NOMO-1 (cell line): ENCODE measurements at regions not wholly inside any gene's neighbourhood (a gene's known extent, or its start where the extent isn't known, plus 50 kb on each side); places are given as distances from the start of the nearest gene placed in this dataset.

Source experiments
- DNase-seq, 2 experiments: peaks; one replicate each; lab custom pipeline; 2025; ENCODE audit not compliant: unreplicated experiment in 2 of 2; lab: John Stamatoyannopoulos, UW

DNA sequence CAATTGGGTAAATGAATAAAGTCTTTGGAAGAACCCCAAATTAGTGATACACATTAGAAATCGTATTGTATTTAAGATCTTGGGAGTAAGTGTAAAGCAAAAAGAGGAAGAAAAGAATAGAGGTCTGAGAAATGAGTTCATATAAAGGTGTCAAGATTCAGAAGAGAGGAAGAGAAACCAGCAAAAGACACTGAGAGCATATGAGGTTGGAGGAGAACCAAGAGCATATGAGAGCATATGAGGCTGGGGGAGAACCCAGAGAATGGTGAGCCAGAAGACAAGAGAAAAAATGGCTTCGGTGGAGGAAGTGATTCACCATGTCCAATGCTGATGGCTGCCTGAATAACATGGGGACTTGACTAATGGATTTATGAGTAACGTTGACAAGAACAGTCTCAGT, 620.1 kb upstream of the GCFC2 start:
- DNase-seq, result peak in 1 of 2 experiments; percentile 0

DNA sequence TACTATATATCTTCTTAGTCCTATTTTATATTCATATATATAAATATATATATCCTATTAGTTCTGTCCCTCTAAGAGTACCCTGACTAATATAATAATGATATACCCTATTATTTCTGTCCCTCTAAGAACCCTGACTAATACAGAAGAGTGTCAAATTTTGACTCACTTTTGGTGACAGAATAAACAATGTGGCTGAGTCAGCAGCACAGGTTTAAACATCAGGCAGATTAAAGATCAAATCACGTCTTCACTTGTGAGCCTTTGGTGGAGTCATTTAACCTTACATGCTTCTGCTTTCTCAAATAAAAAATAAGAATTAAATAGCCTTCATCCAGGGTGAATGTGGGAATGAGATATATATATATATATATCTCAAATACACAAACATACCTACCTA, 615.9 kb upstream of the GCFC2 start:
- DNase-seq, result no peak

DNA sequence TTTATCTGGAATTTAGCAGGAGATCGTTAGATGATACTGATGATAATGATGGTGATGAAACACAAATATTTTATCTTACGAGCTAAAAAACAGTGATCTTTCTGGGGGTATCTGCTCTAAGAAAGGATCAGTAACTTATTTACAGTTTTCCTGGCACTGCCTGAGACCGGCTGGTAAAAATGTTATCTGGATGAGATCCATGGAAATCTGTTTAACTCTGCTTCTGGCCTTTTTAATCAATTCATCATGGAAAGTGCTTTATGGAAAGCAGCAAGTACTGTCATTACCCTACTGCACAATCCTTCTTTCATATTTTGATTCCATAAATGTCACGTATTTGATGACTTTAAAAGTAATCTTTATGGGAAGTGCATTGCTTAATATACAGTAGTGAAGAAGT, 612.7 kb upstream of the GCFC2 start:
- no peak for DNase-seq

DNA sequence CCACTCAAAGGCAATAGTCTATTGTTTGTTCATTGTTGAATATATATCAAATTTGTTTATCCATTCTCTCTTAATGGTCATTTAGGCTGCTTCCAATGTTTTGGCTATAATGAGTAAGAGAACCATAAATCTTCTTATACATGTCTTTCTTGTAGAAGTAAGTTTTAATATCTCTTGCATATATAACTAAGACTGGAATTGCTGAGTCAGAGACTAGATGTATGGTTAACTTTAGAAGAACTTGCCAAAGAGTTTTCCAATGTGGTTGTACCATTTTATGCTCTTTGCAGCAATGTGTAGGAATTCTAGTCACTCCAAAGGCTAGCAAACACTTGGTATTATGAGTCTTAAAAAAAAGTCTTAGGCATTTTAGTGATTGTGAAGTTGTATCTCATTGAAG, 610.0 kb upstream of the GCFC2 start:
- DNase-seq, result no peak

DNA sequence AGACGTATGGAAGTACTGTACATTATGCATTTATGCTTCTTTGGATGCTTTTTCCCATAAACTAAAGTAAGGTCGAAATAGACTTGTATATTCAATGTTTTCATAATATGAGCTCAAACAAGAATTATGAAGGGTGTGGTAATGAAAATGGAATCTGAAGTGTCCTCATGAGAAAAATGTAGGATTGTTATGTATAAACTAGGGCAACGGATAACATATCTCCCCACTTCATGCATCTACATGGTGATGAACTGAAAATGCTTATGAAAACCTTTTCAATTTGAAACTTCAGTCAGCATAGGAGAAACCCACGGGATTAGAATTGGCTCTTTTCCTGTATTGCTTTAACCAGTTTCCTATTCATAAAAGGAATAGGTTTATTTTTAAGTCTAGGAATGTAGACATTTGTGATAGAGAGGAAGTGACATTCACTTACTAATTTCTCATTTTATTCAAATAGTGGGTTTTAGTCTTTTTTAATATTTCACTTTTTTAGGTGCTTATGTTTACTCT, 608.2 kb upstream of the GCFC2 start:
- DNase-seq, result no peak

DNA sequence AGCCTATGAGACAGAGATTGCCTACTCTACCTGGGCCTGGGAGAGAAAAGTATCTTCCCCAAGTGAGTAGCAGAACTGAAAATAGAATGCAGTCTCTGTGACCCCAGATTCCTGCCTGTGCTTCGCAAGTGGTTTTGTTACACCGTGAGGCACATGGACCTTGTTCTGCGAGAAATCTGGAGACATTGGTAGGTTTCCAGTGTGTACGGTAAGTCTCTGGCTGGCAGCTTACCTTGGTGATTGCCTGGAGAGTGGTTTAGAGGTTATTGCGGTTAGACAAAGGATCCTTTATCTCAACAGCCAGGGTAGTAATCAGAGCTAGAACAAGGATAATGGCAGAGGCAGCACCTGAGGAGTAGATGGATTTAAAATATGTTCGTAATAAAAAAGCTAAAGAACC, 606.0 kb upstream of the GCFC2 start:
- no peak for DNase-seq

DNA sequence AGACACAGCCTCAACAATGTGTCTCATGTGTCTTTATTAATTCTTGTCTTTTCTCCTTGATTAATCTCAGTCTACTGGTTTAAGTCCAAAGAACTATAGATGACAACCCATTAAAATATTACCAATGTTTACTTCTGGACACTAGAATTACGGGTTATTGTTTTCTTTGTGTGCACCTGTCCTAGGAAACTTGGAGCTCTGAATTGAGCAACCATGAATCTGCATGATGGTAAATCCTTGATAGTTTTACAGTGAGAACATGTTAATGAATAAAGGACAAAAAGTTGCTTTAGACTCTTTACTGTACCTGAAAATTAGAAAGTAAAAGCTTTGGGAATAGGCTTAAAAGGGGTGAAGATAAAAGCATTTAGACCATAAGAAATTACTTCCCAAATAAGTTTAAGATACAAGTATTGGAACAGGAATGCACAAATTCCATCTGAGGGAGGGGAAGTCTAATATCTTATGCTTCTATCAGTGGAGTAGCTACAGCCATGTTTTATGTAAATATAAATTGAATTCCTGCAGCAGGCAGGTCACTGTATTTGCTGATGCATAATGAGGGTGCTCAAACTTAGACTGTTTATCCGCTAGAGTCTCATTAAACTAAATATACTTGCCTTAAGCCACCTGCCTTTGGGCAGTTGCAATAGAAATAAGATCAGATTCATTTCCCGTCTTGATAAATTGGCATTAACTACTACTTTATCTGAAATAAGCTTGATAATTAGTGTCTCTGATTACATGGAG, 603.7 kb upstream of the GCFC2 start:
- DNase-seq, result no peak

DNA sequence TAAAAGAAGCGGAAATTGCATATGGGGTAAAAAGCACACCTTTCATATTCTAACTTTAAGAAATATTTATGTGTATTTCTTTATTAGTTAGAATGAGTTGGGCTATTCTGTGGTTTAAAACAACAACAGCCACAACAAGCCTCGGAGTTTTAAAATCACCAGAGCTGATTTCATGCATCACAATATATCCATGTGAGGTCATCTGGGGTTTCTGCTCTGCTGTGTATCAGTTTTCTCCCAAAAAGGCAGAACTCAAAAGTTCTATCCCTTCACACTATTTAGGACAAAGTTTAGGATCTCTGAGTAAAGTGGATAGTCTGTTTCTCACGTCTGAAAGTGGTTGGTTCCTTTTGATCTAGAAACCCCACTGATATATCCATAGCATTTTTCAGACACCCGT, 601.5 kb upstream of the GCFC2 start:
- DNase-seq, result no peak

DNA sequence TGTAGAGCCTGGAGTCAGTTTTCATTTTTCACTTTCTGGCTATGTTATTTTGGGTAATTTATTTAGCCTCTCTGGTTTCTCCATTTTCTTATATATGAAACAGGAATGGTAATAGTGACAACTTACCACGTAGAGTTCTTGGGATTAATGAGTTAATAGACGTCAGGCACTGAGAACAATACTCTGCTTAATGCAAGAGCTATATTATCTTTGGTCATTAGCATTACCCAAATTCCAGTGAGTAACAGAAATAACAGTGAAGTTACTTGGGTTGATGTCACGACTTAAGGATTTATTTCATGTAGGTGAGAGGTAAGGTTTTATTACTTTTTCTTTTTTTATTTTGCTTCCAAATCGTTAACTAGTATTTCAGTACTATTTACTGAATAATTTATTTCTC, 601.0 kb upstream of the GCFC2 start:
- no peak for DNase-seq

DNA sequence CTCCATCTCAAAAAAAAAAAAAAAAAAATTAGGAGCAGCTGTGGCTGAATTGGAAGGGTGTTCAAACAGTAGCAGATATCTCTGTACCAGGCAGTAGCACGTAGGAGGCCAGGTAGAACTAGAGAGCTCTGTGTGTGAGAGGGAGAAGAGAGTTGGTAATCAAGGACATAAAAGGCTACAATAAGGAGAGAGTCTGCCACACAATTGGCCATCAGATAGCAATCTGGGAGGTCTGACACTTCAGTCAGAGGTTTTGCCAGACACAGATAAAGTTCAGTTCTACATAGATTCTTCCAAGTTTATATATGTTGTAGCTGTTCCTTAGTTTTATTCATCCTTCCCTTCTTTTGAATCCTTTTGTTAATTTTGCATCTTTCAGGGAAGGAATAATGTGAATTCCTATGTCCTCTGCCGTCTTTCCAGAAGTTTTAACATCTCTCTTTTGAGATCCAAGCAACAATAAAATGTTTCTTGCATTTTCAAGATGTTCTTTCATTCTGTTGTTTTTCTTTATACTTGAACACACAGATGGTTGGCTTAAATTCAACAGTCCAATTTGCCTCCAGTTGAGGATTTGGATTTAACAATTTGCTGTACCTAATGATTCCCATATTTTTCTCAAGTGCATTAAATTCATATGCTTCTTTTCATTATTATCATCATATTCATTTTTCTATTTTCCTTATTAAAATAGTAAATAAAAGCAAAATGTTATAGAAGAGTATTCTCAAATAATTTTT, 600.3 kb upstream of the GCFC2 start:
- DNase-seq, result no peak

DNA sequence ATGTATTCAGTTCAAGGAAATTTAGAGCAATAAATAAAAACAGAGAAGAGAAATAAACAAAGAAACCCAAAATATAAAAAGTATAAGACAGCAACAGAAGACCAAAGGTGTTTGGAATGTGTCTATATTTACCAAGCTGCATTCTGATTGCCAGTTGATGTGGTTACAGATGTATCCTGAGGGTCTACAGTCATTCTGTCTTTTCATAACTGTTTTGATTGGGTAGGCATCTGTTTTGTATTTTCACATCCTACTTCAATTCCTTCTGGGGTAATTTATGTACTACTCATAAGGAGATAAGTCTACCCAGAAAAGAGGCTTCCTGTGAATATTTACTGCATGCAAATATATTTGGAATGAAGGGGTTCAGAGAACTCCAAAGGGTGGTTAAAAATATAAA, 596.8 kb upstream of the GCFC2 start:
- DNase-seq, result no peak

DNA sequence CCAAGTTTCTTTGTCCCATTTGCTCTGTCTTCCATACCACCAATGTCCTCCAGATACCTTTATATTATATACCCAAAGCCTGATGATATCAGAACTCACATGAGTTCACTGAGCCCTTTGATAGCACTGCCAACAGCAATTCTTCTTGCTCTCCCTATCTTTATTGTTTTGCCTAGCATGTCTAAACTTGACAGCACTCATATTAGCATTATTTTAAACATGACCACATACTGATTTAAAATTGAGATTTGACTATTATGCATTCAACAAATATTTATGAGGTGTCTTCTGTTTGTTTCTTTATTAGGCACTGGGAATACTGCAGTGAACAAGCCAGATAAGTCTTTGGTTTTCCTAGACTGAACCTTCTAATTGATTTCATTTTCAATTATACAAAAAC, 587.3 kb upstream of the GCFC2 start:
- no peak for DNase-seq

DNA sequence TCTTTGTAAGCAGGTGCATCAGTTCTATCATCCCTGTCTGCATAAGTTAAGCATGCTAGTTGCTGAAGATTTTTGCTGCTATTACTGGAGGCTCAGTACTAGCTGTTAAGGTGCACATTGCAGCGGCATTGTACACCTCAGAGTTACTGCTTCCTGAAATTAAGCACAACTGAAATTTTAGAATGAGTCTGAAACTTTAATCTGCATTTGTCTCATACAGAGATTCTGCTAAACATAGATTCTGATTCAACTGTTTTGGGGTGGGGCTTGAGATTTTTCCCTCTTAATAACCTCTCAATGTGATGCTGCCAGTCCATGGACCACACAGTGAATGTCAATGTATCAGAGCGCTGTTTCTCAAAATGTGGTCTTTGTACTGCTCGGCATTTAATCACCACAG, 585.7 kb upstream of the GCFC2 start:
- DNase-seq, result no peak

DNA sequence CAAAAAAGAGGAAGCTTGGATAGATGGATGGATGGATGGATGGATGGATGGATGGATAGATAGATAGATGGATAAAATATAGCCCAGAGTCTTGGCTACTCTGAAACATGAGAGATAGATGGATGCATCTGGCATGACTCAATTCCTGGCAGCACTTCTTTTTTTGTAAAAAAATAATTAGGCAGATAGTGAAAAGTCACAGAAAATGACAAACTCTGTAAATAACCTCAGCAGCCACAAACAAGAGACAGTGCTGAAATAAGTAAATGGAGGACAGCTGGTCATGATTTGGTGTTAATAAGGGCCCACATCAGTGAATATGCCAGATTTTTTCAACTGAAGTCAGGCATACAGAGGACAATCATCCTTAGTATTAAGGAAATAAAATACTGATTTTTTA, 585.0 kb upstream of the GCFC2 start:
- DNase-seq, result no peak

DNA sequence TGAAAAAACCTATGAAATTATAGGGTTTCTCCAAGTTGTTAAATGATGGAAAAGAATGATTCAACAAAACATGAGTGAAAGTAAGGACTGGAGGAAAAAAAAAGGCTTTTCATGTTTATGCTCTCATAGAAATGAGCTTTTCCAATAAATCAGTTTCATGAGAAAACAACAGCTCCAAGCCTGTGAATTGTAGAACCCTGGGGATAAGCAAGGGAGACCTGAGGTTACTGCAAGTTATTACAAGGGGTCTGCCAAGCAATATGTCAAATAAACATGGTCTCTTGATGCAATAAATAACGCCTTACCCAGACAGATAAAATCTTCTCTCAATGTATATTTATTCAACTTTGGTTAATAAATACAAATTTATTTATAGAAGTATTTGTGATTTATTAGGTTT, 577.9 kb upstream of the GCFC2 start:
- no peak for DNase-seq

DNA sequence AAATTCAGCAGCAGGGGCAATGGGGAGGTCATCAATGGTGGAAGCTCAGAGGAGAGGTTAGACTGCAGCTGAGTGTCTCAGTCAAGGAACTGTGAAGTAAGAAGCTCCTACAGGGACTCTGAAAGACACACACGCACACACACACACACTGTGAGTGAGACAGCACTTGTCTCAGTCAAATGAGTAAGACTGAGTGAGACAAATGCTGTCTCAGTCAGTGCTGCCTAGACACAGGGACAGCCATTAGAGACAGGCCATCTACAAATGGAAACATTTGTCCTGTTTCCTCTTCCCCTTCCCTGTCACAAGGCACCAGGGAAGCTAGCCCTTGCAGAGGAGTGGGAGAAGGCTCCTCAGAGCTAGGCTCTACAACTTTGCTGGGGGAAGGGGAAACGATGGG, 577.4 kb upstream of the GCFC2 start:
- DNase-seq, result no peak

DNA sequence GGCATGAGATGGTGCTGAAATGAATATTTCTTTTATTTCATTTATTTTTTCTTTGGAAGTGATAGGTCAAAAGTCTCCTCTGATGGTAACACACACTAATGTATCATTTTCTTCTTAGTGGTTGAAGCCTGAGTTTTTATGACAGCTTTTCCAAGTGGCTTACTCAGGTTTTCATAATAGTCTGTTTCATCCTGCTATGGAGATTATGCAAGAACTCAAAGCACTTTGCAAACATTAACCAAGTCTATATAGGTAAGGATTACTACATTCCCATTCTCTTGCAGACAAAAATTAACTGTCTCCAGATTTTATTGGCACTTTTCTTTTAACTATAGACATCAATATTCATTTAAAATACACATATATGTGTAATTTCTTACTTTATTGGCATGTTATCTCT, 572.6 kb upstream of the GCFC2 start:
- DNase-seq, result no peak

DNA sequence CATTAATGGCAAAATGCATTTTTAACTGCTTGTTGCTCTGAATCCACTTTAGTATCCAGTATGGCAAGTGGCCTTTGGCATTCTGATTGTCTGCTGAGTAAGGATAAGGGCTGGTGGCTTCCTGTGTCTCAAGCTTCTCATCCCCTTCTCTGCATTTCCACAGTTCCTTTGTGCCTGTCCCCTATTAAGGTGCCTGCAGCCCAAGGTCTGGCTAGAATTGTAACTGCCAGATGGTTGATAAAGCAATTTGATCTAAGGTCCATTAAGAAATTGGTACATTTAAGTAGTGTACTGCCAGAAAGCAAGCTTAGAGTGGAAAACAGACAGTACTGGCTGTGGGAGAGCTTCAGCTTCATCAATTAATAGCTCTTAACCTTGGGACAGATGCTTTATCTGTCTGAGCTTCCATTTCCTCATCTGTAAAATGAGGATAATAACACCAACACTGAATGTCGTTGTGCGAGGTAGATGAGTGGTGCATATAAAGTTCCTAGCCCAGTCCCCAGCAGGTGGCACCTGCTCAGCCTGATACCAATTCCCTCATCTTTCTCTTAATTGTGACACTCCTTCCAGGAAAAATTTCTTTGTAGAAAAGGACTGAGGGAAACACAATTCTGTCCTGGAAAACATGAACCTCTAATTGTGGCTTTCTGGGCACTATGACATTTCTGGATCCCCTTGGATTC, 570.6 kb upstream of the GCFC2 start:
- DNase-seq, result no peak

DNA sequence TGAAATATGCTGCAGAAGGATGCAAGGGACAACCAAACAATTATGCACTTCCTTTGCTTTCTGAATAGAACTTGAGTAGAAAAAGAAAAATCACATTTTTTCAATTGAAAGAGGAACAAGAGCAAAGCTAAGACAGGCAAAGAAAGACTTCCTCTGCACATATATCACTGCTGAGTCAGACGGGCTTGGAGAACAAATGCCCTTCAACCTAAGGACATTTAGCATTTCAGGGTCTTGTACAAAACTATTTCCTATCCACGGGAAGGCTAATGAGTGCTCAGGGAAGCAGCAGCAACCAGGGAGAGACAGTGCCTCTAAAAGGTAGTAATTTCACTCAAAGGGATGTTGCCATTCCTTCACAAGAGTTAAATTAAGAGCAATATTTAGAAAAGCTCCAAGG, 570.0 kb upstream of the GCFC2 start:
- DNase-seq, result no peak

DNA sequence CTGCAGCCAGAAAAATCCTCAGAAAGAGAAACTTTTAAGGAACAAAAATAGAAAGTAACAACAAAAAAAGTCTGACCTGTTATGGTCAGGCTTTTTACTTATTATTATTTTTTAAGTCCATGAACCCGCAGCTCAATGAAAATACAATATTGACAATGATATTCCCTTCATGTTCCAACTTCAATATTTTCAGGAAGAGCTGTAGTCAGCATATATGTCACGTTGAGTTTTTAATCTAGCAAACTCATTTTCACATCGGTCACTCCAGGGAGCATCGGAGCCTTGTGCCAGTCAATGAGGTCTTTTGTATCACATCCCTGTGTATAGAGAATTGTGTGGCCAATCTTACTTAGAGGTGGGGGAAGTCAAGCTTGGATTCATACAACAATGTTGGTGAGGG, 568.4 kb upstream of the GCFC2 start:
- no peak for DNase-seq

DNA sequence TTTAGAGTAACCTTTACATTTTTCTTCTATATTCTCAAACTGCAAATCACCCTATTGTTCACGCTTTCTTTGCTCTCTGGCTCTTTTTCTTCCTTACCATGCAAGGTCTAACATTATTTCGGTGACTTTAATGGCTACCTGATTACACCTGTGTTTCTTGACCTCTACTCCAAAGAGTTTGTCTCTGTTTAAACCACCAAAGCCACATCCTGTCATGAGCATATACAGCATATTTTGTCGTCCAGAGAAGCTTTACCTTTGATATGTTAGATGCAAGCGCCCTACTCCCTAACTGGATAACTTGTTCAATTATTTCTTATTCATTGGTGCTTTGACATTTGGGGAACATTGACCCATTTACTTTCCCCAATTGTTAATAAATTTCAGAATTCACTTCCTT, 565.1 kb upstream of the GCFC2 start:
- no peak for DNase-seq

DNA sequence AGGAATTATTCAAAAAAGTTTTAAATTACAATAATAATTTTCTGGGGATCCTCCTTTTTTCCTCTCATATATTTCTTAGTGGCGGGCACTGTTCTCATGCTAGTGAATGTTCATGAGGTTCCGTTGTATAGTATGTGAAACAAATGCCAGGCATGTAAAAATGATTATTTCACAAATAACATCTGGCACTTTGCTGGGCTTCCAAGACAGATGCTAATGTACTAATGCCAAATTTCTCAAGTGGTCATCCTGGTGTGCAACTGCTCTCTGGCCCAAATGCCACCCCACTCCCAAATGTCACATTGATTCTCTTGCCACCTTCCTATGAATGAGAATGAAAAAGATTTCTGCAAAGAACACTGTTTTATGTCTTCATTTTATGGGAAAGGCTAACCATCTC, 564.0 kb upstream of the GCFC2 start:
- no peak for DNase-seq
